GM18511 (cell line): ENCODE measurements at regions not wholly inside any gene's neighbourhood (a gene's known extent, or its start where the extent isn't known, plus 50 kb on each side); places are given as distances from the start of the nearest gene placed in this dataset.

Experiments
- ATAC-seq: cut with Tn5 transposase; IDR thresholded peaks from one replicate; pipeline ENCODE4 v1.9.1; 2021; ENCODE audit warnings: mild to moderate bottlenecking, moderate library complexity; ENCODE audit not compliant: unreplicated experiment

GRCh38 chrX:149992918-149993317 is 54.6 kb upstream of the EOLA2 start:
- ATAC-seq = no peak

GRCh38 chrX:149993989-149994388 is 55.7 kb upstream of the EOLA2 start:
- no peak for ATAC-seq

- ATAC-seq = no peak
These were observed 58.2 kb upstream of the EOLA2 start for GRCh38 chrX:149996515-149996914.

GRCh38 chrX:150005027-150005426 is 66.7 kb upstream of the EOLA2 start:
- no peak for ATAC-seq

- no peak for ATAC-seq
These were observed 69.1 kb upstream of the EOLA2 start for GRCh38 chrX:150007356-150007755.

GRCh38 chrX:150012647-150013381 is 74.5 kb upstream of the EOLA2 start:
- no peak for ATAC-seq

GRCh38 chrX:150014525-150014924 is 76.2 kb upstream of the EOLA2 start:
- no peak for ATAC-seq

- no peak for ATAC-seq
These were observed 79.6 kb upstream of the EOLA2 start for GRCh38 chrX:150017868-150018267.

GRCh38 chrX:150018931-150019361 is 80.7 kb upstream of the EOLA2 start:
- no peak for ATAC-seq

- ATAC-seq = no peak
These were observed 90.4 kb upstream of the EOLA2 start for GRCh38 chrX:150028692-150029091.

GRCh38 chrX:150032742-150033141 is 94.5 kb upstream of the EOLA2 start:
- no peak for ATAC-seq

- ATAC-seq = no peak
These were observed 96.5 kb upstream of the EOLA2 start for GRCh38 chrX:150034788-150035187.

- ATAC-seq = no peak
These were observed 97.2 kb upstream of the EOLA2 start for GRCh38 chrX:150035531-150035930.

- ATAC-seq = no peak
These were observed 97.9 kb upstream of the EOLA2 start for GRCh38 chrX:150036181-150036580.

GRCh38 chrX:150036641-150037040 is 98.3 kb upstream of the EOLA2 start:
- ATAC-seq = no peak

- no peak for ATAC-seq
These were observed 98.8 kb upstream of the EOLA2 start for GRCh38 chrX:150037041-150037440.

- ATAC-seq = no peak
These were observed 100.0 kb upstream of the EOLA2 start for GRCh38 chrX:150038315-150038714.

- ATAC-seq = no peak
These were observed 100.8 kb upstream of the EOLA2 start for GRCh38 chrX:150038986-150039599.

GRCh38 chrX:150041208-150041607 is 102.9 kb upstream of the EOLA2 start:
- no peak for ATAC-seq

GRCh38 chrX:150044556-150044955 is 106.3 kb upstream of the EOLA2 start:
- ATAC-seq = no peak

GRCh38 chrX:150047818-150048217 is 109.5 kb upstream of the EOLA2 start:
- ATAC-seq = no peak

- no peak for ATAC-seq
These were observed 111.4 kb upstream of the EOLA2 start for GRCh38 chrX:150049647-150050046.

- no peak for ATAC-seq
These were observed 112.1 kb upstream of the EOLA2 start for GRCh38 chrX:150050387-150050786.
